ENCODE measurements at regions not wholly inside any gene's neighbourhood (a gene's known extent, or its start where the extent isn't known, plus 50 kb on each side); places are given as distances from the start of the nearest gene placed in this dataset.

GRCh38 chr4:97123573-97123972 is 1019.7 kb downstream of the STPG2 start:
- Histone ChIP-seq H3K4me1 (ENCODE audit: control insufficient read depth, extremely low read depth, insufficient read depth, low read length) (no peaks in the 10 kb centered on the region), H3K9me3 (replicated peaks; ENCODE audit: control insufficient read depth, insufficient read depth, low read length) (no peaks in the 10 kb centered on the region), H3K27me3 (ENCODE audit: control insufficient read depth in 2 of 2, insufficient read depth in 2 of 2, low read length in 2 of 2) (no peaks in the 10 kb centered on the region), H2AFZ (ENCODE audit: low read depth, low read length) (no peak overlapping the region), H4K20me1 (replicated peaks; ENCODE audit: control insufficient read depth, extremely low read depth, insufficient read depth, low read length) (no peaks in the 10 kb centered on the region), H3K27ac (ENCODE audit: insufficient read depth, low read depth, low read length) (no peak overlapping the region), H3K9me1 (replicated peaks; ENCODE audit: control insufficient read depth, extremely low read depth, insufficient read depth, low read length) (no peaks in the 10 kb centered on the region), H3K4me3 (replicated peaks in 1 of 3; ENCODE audit: insufficient read depth in 1 of 3, low read depth in 1 of 3, low read length in 3 of 3) (no peak overlapping the region), H3K79me2 (ENCODE audit: control insufficient read depth, insufficient read depth, low read length) (no peaks in the 10 kb centered on the region), H3K4me2 (ENCODE audit: insufficient read depth, low read length) (no peak overlapping the region), H3K36me3 (ENCODE audit: control insufficient read depth in 2 of 2, extremely low read depth in 1 of 2, insufficient read depth in 2 of 2, low read length in 2 of 2) (no peaks in the 10 kb centered on the region), H3K9ac (replicated peaks; ENCODE audit: extremely low read depth, insufficient read depth, low read length) (no peak overlapping the region)
- dilution Hi-C loops (cut with MboI; ENCODE audit: extremely low pct_ligation_motif_present, low sequenced_read_pairs): no loop called here
- ChIA-PET POLR2A (no interaction called here), CTCF (no interaction called here)
- no peak for FAIRE-seq
- no TSS peak for BruUV-seq (replicated peaks)
- no peak for DNase-seq (ENCODE audit: low read depth, low spot score)
- TF ChIP-seq POLR2AphosphoS5 (IDR thresholded peaks at IDR 0.05; ENCODE audit: insufficient read depth, low read depth, low read length) (no peak), POLR2A (IDR thresholded peaks at IDR 0.05; ENCODE audit: low read depth, low read length) (no peak), GATA2 (IDR thresholded peaks at IDR 0.05; ENCODE audit: insufficient read depth, insufficient read length, low read depth, low read length) (no peak), EZH2 (IDR thresholded peaks at IDR 0.05; ENCODE audit: borderline replicate concordance, low read depth, low read length, severe bottlenecking) (no peak), MYC (IDR thresholded peaks at IDR 0.05; ENCODE audit: low read depth, low read length) (no peak)
- intact Hi-C loops (cut with micrococcal nuclease): loop anchor here (5.0 kb wide), 1 partner anchor 686 kb away; no protein-coding TSS in a partner anchor

GRCh38 chr4:97132435-97132834 is 1010.8 kb downstream of the STPG2 start:
- no peak overlapping the region for H3K27ac ChIP-seq (ENCODE audit: insufficient read depth, low read depth, low read length)
- no peak overlapping the region for H3K4me2 ChIP-seq (ENCODE audit: insufficient read depth, low read length)
- no peak for FAIRE-seq
- H3K9me3 ChIP-seq (replicated peaks; ENCODE audit: control insufficient read depth, insufficient read depth, low read length): no peaks in the 10 kb centered on the region
- ChIA-PET POLR2A (no interaction called here), CTCF (no interaction called here)
- H4K20me1 ChIP-seq (replicated peaks; ENCODE audit: control insufficient read depth, extremely low read depth, insufficient read depth, low read length): no peaks in the 10 kb centered on the region
- no peaks in the 10 kb centered on the region for H3K4me1 ChIP-seq (ENCODE audit: control insufficient read depth, extremely low read depth, insufficient read depth, low read length)
- TF ChIP-seq MYC (IDR thresholded peaks at IDR 0.05; ENCODE audit: low read depth, low read length) (no peak), POLR2A (IDR thresholded peaks at IDR 0.05; ENCODE audit: low read depth, low read length) (no peak), FOS (IDR thresholded peaks at IDR 0.05; ENCODE audit: borderline replicate concordance, insufficient read depth, low read length) (no peak), GATA2 (IDR thresholded peaks at IDR 0.05; ENCODE audit: insufficient read depth, insufficient read length, low read depth, low read length) (no peak), POLR2AphosphoS5 (IDR thresholded peaks at IDR 0.05; ENCODE audit: insufficient read depth, low read depth, low read length) (no peak), JUN (IDR thresholded peaks at IDR 0.05; ENCODE audit: borderline replicate concordance, insufficient read depth, insufficient read length, low read depth) (no peak), MAX (IDR thresholded peaks at IDR 0.05; ENCODE audit: insufficient read depth, insufficient read length) (no peak), CTCF (IDR thresholded peaks at IDR 0.05; ENCODE audit: extremely low read depth in 1 of 2, insufficient read depth in 1 of 2, low read depth in 1 of 2, low read length in 2 of 2) (no peak), EZH2 (IDR thresholded peaks at IDR 0.05; ENCODE audit: borderline replicate concordance, low read depth, low read length, severe bottlenecking) (no peak)
- dilution Hi-C loops (cut with MboI; ENCODE audit: extremely low pct_ligation_motif_present, low sequenced_read_pairs) (no loop called here), intact Hi-C loops (cut with micrococcal nuclease) (no loop called here)
- H3K79me2 ChIP-seq (ENCODE audit: control insufficient read depth, insufficient read depth, low read length): no peaks in the 10 kb centered on the region
- no peak overlapping the region for H3K9ac ChIP-seq (replicated peaks; ENCODE audit: extremely low read depth, insufficient read depth, low read length)
- no peaks in the 10 kb centered on the region for H3K27me3 ChIP-seq (ENCODE audit: control insufficient read depth in 2 of 2, insufficient read depth in 2 of 2, low read length in 2 of 2)
- DNase-seq (ENCODE audit: low read depth, low spot score): no peak
- H2AFZ ChIP-seq (ENCODE audit: low read depth, low read length): no peak overlapping the region
- H3K9me1 ChIP-seq (replicated peaks; ENCODE audit: control insufficient read depth, extremely low read depth, insufficient read depth, low read length): no peaks in the 10 kb centered on the region
- no TSS peak for BruUV-seq (replicated peaks)
- H3K4me3 ChIP-seq (replicated peaks in 1 of 3; ENCODE audit: insufficient read depth in 1 of 3, low read depth in 1 of 3, low read length in 3 of 3): no peak overlapping the region
- no peaks in the 10 kb centered on the region for H3K36me3 ChIP-seq (ENCODE audit: control insufficient read depth in 2 of 2, extremely low read depth in 1 of 2, insufficient read depth in 2 of 2, low read length in 2 of 2)
